ENCODE measurements at regions not wholly inside any gene's neighbourhood (a gene's known extent, or its start where the extent isn't known, plus 50 kb on each side); places are given as distances from the start of the nearest gene placed in this dataset.

DNA sequence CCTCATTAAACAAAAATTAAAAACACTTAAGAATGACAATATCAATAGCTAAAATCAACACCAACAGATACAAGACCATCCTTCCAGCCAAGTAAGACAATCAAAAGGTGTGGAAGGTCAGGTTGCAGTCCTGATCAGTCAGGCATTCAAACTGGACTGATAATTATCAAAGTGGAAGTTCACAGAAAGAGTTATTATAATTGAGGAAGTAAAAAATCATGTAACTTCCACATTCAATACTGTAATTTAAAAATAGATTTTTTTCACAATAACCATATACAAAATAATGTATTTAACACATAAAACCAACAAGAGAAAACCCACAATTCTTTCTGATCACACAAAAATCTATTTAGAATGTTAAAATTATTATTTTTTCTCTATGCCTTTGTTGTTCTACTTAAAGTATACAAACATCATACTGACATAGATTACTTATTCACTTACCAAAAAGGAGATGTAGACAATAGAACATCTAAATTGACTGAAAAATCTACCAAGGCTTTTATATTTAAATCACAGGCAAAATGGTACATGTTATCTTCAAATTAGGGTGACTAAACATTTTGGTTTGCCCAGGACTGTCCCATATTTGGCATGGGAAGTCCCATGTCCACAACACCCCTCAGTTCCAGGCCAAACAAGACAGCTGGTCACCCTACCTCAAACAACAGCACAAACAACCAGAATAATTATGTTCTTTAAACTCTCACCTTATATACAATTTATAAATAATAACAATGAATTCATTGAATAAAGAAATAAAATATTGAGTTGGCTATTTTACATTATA lies 142.5 kb upstream of the SLC24A2 start:
- no peak for FAIRE-seq
- TF ChIP-seq POU2F2 (IDR thresholded peaks at IDR 0.05; ENCODE audit: low read depth, low read length), result no peak
- no peak for TF ChIP-seq POLR2AphosphoS5 (IDR thresholded peaks at IDR 0.05; ENCODE audit: low read depth, low read length)
- TF ChIP-seq POLR2A (IDR thresholded peaks at IDR 0.05; ENCODE audit: low read depth, low read length), result no peak
- TF ChIP-seq TAF1 (IDR thresholded peaks at IDR 0.05; ENCODE audit: low read depth, low read length), result no peak
- no peak for TF ChIP-seq SPI1 (IDR thresholded peaks at IDR 0.05; ENCODE audit: low read depth, low read length)
- no peak for DNase-seq (ENCODE audit: insufficient read length, low spot score)

DNA sequence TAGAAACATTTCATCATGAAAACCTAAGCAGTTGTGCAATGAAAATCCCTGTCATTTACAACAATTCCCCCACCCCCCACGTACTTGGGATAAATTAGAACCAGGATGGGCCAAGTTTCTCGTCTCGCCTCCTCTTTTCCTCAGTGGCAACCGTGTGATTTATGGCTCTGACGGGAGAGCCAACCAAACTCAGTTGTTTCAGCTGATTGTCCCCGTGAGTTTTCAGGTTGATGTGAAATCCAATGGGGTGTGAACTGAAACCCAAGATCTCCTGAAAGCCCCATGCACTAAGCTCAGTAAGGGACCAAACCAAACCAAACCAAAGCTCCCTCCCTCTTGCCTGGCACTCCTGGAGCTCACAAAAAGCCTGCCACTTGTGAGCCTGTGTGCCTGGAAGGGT lies 138.7 kb upstream of the SLC24A2 start:
- no peak for TF ChIP-seq PAX5 (IDR thresholded peaks at IDR 0.05; ENCODE audit: insufficient read depth, low read length, severe bottlenecking)
- no peak for TF ChIP-seq POLR2A (IDR thresholded peaks at IDR 0.05; ENCODE audit: low read depth, low read length)
- no peak for TF ChIP-seq TAF1 (IDR thresholded peaks at IDR 0.05; ENCODE audit: low read depth, low read length)
- no peak for TF ChIP-seq SPI1 (IDR thresholded peaks at IDR 0.05; ENCODE audit: low read depth, low read length)
- no peak for TF ChIP-seq POU2F2 (IDR thresholded peaks at IDR 0.05; ENCODE audit: low read depth, low read length)
- TF ChIP-seq POLR2AphosphoS5 (IDR thresholded peaks at IDR 0.05; ENCODE audit: low read depth, low read length), result no peak
- DNase-seq (ENCODE audit: insufficient read length, low spot score), result no peak
- FAIRE-seq, result no peak

DNA sequence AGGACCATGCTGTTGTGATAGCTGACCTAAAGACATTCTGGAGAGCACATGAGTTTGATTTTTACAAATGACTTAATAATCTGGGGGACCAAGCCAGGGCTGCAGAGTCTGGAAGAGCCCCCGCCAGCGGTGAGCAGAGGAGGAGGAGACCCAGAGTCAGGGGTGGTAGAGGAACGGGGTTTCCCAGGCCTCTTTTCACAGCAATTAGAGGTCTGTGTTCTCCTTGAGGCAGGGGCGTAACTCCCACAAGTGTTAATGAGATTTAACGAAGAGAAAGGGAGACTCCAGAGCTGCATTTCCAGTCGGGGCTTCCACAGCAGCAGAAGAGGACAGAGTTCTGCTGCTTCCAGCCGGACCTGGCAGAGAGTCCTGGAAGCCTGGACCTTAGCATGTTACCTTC lies 137.9 kb upstream of the SLC24A2 start:
- DNase-seq (ENCODE audit: insufficient read length, low spot score), result no peak
- FAIRE-seq, result no peak
- no peak for TF ChIP-seq SPI1 (IDR thresholded peaks at IDR 0.05; ENCODE audit: low read depth, low read length)
- TF ChIP-seq PAX5 (IDR thresholded peaks at IDR 0.05; ENCODE audit: insufficient read depth, low read length, severe bottlenecking), result no peak
- TF ChIP-seq POLR2A (IDR thresholded peaks at IDR 0.05; ENCODE audit: low read depth, low read length), result no peak
- no peak for TF ChIP-seq POU2F2 (IDR thresholded peaks at IDR 0.05; ENCODE audit: low read depth, low read length)
- TF ChIP-seq TAF1 (IDR thresholded peaks at IDR 0.05; ENCODE audit: low read depth, low read length), result no peak
- no peak for TF ChIP-seq POLR2AphosphoS5 (IDR thresholded peaks at IDR 0.05; ENCODE audit: low read depth, low read length)

DNA sequence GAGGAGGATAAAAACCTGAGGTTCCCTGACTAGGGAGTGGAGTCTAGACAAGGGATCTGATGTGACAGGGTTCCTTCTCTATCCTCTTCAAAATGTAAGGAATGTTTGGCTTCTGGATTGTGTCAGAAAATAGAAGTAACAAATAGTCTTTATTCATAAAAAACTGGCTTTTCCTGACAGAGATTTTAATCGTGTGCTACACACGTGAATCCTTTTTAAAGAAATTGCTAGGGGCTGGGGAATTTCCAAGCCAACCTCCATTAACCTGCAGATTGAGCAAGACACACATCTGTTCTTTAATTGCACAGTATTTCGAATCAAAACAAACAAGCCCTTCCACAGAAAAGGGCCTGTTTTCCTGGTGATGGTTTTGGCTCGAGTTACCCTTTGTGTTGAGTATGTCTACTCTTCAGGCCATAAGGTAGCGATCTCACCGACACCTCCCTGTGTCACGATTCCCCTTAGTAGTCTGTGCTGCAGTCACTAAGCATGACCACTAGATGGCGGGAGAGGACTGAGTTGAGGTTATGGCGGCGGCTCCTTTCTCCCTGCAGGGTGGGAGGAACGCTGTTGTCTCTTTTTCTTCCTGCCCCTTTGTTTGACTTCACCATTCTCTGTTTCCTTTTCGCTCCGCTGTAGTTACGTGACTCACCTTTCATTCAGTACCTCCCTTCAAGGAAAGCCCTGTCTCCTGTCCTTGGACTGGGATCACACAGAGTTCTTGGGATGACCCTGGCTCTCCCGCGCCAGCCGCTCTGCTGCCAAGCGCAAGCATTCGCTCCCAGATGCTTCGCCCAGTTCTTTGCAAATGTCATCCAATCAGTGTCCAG lies 137.1 kb upstream of the SLC24A2 start:
- peak; percentile 64 for DNase-seq (ENCODE audit: insufficient read length, low spot score)
- peak; percentile 97 for FAIRE-seq
- TF ChIP-seq SPI1 (IDR thresholded peaks at IDR 0.05; ENCODE audit: low read depth, low read length) (peak; percentile 24; the same call in 1 of the 2 replicates), PAX5 (IDR thresholded peaks at IDR 0.05; ENCODE audit: insufficient read depth, low read length, severe bottlenecking) (no peak), TAF1 (IDR thresholded peaks at IDR 0.05; ENCODE audit: low read depth, low read length) (no peak), POLR2A (IDR thresholded peaks at IDR 0.05; ENCODE audit: low read depth, low read length) (no peak), POU2F2 (IDR thresholded peaks at IDR 0.05; ENCODE audit: low read depth, low read length) (peak; percentile 66; the same call in 1 of the 2 replicates), POLR2AphosphoS5 (IDR thresholded peaks at IDR 0.05; ENCODE audit: low read depth, low read length) (no peak)

DNA sequence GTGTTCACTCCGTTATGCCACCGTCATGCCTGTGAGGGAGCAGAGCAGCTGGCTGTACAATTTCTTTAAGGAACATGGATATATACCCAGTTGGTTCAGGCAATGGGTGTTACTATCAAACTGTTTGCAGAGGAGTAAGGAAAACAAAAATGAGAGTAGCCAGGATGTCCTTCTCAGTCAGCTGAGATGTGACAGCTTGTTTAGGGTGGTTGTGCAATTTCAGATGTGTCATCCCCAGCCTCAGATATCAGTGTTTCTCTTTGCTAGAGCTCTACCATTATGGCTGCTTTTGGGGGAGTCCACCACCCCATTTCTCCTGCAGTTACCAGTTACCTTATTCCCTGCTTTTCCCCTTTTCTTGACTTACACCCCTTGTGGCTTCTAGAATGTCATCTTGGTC lies 135.2 kb upstream of the SLC24A2 start:
- DNase-seq (ENCODE audit: insufficient read length, low spot score) (no peak), FAIRE-seq (no peak)
- TF ChIP-seq POLR2A (IDR thresholded peaks at IDR 0.05; ENCODE audit: low read depth, low read length) (no peak), SPI1 (IDR thresholded peaks at IDR 0.05; ENCODE audit: low read depth, low read length) (no peak), PAX5 (IDR thresholded peaks at IDR 0.05; ENCODE audit: insufficient read depth, low read length, severe bottlenecking) (no peak)

DNA sequence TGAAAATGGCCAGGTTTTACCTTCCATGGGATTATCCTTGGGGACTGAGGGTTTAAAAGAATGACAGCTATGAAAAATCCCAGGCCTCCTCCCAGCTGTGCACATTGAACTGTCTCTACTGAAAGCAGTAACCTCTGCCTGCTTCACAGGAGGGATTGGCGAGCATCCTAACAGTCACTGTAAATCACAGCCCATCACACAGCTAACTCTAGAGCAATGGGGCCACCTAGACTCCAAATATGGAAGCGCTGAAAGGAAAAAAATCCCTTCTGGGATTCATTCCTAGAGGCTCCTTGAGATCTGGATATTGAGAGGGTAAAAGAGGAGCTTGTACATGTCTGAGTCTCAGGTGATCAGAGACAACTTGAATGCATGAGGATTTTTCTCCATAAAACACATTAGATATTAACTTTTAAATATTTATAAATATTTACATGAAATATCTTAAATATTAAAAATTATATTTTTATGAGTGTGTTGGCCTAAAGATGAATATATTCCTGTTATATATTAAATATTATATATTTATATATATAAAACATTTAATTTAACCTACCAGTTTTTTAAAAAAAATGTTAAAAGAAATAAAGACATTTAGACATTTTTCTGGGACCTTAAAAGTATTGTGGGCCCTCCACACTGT lies 133.8 kb upstream of the SLC24A2 start:
- no peak for FAIRE-seq
- TF ChIP-seq SPI1 (IDR thresholded peaks at IDR 0.05; ENCODE audit: low read depth, low read length) (no peak), POLR2AphosphoS5 (IDR thresholded peaks at IDR 0.05; ENCODE audit: low read depth, low read length) (no peak), POU2F2 (IDR thresholded peaks at IDR 0.05; ENCODE audit: low read depth, low read length) (no peak), POLR2A (IDR thresholded peaks at IDR 0.05; ENCODE audit: low read depth, low read length) (no peak), TAF1 (IDR thresholded peaks at IDR 0.05; ENCODE audit: low read depth, low read length) (no peak), PAX5 (IDR thresholded peaks at IDR 0.05; ENCODE audit: insufficient read depth, low read length, severe bottlenecking) (no peak)
- no peak for DNase-seq (ENCODE audit: insufficient read length, low spot score)

DNA sequence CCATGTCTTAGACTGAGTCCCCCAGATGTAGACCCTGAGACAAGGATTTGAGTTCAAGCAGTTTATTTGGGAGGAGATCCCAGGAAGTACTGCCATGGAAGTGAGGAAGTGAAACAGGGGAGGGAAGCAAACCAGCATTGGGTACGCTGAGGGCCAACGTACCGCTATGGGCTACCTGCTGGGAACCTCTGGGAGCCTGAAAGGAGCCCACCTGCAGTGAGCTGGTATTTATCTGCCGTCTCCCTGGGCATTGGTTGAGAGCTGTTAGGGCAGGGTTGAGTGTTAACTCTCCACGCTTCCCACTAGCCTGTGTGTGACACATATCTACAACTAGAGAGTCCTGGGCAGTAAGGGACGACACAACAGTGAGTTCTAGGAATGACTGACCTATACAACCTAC lies 131.6 kb upstream of the SLC24A2 start:
- no peak for TF ChIP-seq POLR2A (IDR thresholded peaks at IDR 0.05; ENCODE audit: low read depth, low read length)
- FAIRE-seq (no peak), DNase-seq (ENCODE audit: insufficient read length, low spot score) (no peak)

DNA sequence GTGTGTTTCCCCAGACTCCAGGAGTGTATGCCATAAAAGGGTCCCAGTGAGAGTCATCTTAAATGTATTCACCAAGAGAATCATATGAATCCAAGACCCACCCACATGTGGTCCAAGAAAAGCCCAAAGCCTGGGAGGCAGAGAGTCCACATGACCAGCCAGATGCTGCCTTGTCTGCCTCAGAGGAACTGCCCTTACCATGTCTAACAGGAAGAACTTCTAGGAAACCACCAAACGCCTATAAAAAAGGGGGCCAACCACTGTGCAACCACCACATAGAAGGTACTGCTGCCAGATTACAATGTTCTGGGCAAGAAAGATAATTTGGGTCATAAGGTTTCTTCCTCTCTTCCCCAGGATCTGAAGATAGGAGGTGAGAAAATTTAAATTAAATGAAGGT lies 129.8 kb upstream of the SLC24A2 start:
- no peak for TF ChIP-seq SPI1 (IDR thresholded peaks at IDR 0.05; ENCODE audit: low read depth, low read length)
- no peak for DNase-seq (ENCODE audit: insufficient read length, low spot score)
- FAIRE-seq, result no peak

DNA sequence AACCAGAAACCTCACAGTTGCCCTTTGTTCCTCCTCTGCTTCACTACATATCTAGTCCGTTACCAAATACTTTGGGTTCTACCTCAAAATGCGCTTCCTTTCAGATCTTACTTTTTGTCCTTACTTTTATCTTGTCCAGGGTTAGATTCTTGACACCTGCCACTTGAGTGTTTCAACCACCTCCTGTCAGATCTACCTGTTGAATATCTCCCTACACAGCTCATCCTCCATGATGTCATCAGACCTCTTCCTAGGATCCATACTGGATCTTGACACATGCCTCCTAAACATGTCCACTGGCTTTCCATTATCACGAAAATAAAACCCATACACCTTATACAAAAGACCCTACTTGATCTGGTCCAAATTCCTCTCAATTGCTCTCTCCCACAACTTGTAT lies 125.2 kb upstream of the SLC24A2 start:
- no peak for DNase-seq (ENCODE audit: insufficient read length, low spot score)
- no peak for FAIRE-seq
- TF ChIP-seq POLR2A (IDR thresholded peaks at IDR 0.05; ENCODE audit: low read depth, low read length) (no peak), SPI1 (IDR thresholded peaks at IDR 0.05; ENCODE audit: low read depth, low read length) (no peak), POU2F2 (IDR thresholded peaks at IDR 0.05; ENCODE audit: low read depth, low read length) (no peak), TAF1 (IDR thresholded peaks at IDR 0.05; ENCODE audit: low read depth, low read length) (no peak), PAX5 (IDR thresholded peaks at IDR 0.05; ENCODE audit: insufficient read depth, low read length, severe bottlenecking) (no peak), POLR2AphosphoS5 (IDR thresholded peaks at IDR 0.05; ENCODE audit: low read depth, low read length) (no peak)

Measured in GM12891 (cell line).